ENCODE measurements at regions not wholly inside any gene's neighbourhood (a gene's known extent, or its start where the extent isn't known, plus 50 kb on each side); places are given as distances from the start of the nearest gene placed in this dataset.

DNA sequence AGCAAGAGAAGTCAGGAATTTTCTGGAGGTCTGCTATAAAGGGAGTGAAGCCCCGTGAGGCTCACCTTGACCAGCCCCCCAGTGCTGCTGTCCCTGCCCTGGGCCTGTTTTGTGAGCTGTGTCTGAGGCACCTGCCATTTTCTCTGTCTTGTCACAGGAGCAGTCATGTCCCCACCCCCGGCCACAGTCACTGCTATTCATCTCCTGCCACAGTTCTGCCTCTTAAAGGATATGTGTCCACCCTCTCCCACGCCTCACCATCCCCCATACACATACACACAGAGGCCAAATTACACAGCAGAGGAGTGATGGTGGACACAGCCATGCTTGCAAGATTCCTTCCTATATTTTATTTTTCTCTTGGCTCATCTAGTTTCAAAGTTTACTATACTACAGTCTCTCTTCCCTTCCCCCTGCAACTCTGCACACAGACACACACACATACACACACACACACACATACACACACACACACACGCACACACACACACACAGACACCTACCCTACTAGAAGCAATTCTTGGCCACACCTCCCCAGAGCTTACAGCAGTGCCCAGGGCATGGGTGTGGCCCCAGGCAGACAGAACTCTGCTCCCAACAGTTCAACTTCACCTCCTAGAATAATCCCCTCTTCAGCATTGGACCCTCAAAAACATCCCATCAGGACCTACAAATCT, 68.7 kb upstream of the TAB2 start:
- H3K27me3 ChIP-seq (ENCODE audit: control insufficient read depth, insufficient read depth, low read length, poor library complexity, severe bottlenecking): no peaks in the 10 kb centered on the region
- H3K9me3 ChIP-seq (ENCODE audit: control insufficient read depth, low read length): no peaks in the 10 kb centered on the region
- H3K4me3 ChIP-seq (ENCODE audit: insufficient read depth, low read depth, low read length): no peak overlapping the region
- no peaks in the 10 kb centered on the region for H3K4me1 ChIP-seq (ENCODE audit: control insufficient read depth, insufficient read depth, low read length)
- no peak overlapping the region for H3K27ac ChIP-seq (ENCODE audit: insufficient read depth, low read depth, low read length, poor library complexity, severe bottlenecking)
- no peaks in the 10 kb centered on the region for H3K36me3 ChIP-seq (ENCODE audit: control insufficient read depth, insufficient read depth, low read length)
- 73 to 78% methylated on average over 4 of the region's 4 CpGs for WGBS, 2 experiments

DNA sequence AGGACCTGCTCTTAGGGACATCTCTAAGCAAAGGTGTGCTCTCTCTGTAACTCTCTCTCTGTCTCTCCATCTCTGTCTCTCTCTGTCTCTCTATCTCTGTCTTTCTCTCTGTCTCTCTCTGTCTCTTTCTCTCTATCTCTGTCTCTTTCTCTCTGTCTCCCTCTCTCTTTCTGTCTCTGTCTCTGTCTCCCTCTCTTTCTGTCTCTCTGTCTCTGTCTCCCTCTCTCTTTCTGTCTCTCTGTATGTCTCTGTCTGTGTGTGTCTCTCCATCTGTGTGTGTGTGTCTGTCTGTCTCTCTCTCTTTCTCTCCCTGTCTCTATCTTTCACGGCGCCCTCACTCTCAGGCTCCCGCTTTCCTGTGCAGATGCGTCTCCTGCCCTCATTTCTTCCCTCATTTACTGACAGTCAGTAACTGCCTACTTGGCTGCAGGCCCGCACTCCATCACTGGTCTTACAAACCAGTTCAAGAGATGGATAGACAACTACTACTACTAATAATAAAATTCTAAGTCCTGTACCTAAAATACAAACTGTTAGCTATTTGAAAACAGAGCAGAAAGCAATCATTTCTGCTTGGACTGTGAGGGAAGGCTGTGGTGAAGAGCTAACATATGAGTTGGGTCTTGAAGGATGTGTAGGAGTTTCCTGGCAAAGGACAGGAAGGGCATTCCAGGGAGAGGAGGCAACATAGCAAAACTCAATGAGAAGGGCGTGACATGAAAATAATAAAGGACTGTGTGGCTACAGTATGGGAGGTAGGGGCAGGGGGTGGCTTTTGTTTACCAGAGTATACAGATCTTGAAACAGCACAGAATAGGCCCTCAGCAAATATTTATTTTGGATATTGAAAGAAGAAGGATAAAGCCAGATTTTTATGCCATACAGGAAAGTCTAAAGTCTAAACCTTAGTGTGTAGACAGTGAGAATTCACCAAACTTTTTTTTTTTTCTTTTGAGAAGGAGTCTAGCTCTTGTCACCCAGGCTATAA, 67.8 kb upstream of the TAB2 start:
- WGBS, 2 experiments: 94 to 97% methylated on average over 6 of the region's 6 CpGs
- H3K9me3 ChIP-seq (ENCODE audit: control insufficient read depth, low read length): no peaks in the 10 kb centered on the region
- no peak overlapping the region for H3K4me3 ChIP-seq (ENCODE audit: insufficient read depth, low read depth, low read length)
- no peaks in the 10 kb centered on the region for H3K36me3 ChIP-seq (ENCODE audit: control insufficient read depth, insufficient read depth, low read length)
- H3K27me3 ChIP-seq (ENCODE audit: control insufficient read depth, insufficient read depth, low read length, poor library complexity, severe bottlenecking): no peaks in the 10 kb centered on the region
- no peak overlapping the region for H3K27ac ChIP-seq (ENCODE audit: insufficient read depth, low read depth, low read length, poor library complexity, severe bottlenecking)
- no peaks in the 10 kb centered on the region for H3K4me1 ChIP-seq (ENCODE audit: control insufficient read depth, insufficient read depth, low read length)

GRCh38 chr6:149250951-149251350, 66.6 kb upstream of the TAB2 start:
- Histone ChIP-seq H3K4me1 (ENCODE audit: control insufficient read depth, insufficient read depth, low read length) (no peaks in the 10 kb centered on the region), H3K27ac (ENCODE audit: insufficient read depth, low read depth, low read length, poor library complexity, severe bottlenecking) (no peak overlapping the region), H3K4me3 (ENCODE audit: insufficient read depth, low read depth, low read length) (no peak overlapping the region), H3K27me3 (ENCODE audit: control insufficient read depth, insufficient read depth, low read length, poor library complexity, severe bottlenecking) (no peaks in the 10 kb centered on the region), H3K36me3 (ENCODE audit: control insufficient read depth, insufficient read depth, low read length) (no peaks in the 10 kb centered on the region), H3K9me3 (ENCODE audit: control insufficient read depth, low read length) (no peaks in the 10 kb centered on the region)
- WGBS, 2 experiments: 92 to 94% methylated on average over 7 to 8 of the region's 8 CpGs

DNA sequence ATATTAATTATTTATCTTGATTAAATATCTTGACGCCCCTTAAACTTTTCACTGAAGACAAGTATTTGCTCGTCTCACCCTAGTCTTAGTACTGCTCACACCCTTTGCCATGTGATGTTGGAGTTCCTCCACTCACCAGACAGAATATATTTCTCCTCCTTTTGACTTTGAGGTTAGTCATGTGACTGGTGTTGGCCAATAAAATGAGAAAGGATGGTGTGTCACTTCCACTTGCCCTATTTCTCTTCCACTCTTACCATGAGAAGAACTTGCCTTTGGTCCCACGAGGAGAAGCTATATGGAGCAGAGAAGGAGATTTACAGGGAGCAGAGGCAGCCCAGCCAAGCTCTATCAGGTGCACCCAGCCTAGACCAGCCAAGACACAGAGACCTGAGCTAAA, 64.9 kb upstream of the TAB2 start:
- H3K4me3 ChIP-seq (ENCODE audit: insufficient read depth, low read depth, low read length): no peak overlapping the region
- H3K9me3 ChIP-seq (ENCODE audit: control insufficient read depth, low read length): no peaks in the 10 kb centered on the region
- no peak overlapping the region for H3K27ac ChIP-seq (ENCODE audit: insufficient read depth, low read depth, low read length, poor library complexity, severe bottlenecking)
- no peaks in the 10 kb centered on the region for H3K36me3 ChIP-seq (ENCODE audit: control insufficient read depth, insufficient read depth, low read length)
- H3K4me1 ChIP-seq (ENCODE audit: control insufficient read depth, insufficient read depth, low read length): no peaks in the 10 kb centered on the region
- WGBS, 2 experiments: 75% methylated on average over 3 of the region's 3 CpGs
- H3K27me3 ChIP-seq (ENCODE audit: control insufficient read depth, insufficient read depth, low read length, poor library complexity, severe bottlenecking): no peaks in the 10 kb centered on the region

DNA sequence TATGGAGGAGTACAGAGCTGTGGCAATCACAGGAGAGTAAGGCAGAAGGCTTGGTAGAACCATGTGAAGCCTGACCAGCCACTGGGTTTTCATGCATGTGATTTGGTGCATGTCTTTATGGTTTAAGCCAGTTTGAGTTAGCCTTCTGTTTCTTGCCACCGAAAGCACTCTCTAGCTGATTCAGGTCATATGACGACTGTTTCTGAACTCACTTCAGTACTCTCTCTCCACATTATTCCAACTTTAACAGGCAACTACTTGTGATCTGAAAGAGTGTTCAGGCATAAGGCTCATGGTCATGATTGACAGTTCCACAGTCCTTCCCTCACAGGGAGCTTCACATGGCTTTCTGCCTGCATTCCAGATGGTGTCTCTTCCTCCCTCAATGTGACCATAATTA, 63.3 kb upstream of the TAB2 start:
- H3K27me3 ChIP-seq (ENCODE audit: control insufficient read depth, insufficient read depth, low read length, poor library complexity, severe bottlenecking): no peaks in the 10 kb centered on the region
- 90 to 92% methylated on average over 2 of the region's 2 CpGs for WGBS, 2 experiments

DNA sequence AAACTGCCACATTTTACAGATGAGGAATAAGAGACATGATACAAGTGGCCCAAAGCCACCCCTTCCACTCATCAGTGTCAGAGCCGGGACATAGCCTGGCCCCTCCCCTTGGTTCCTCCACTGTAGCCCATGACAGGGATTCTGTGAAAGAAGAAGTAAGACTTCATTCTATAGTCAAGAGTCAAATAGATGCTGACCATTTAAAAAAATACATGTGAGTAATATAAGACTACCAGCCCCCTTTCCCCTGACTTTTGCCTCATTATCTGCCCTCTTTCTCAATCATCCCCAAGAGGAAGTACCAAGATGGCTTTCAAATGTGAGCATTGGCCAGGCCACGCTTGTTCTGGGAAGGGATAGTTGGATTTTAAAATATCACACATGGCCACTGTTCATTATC, 57.8 kb upstream of the TAB2 start:
- Histone ChIP-seq H3K36me3 (ENCODE audit: control insufficient read depth, insufficient read depth, low read length) (no peaks in the 10 kb centered on the region), H3K27ac (ENCODE audit: insufficient read depth, low read depth, low read length, poor library complexity, severe bottlenecking) (no peak overlapping the region), H3K4me3 (ENCODE audit: insufficient read depth, low read depth, low read length) (no peak overlapping the region), H3K4me1 (ENCODE audit: control insufficient read depth, insufficient read depth, low read length) (peaks cover 7% of the 10 kb centered on the region), H3K27me3 (ENCODE audit: control insufficient read depth, insufficient read depth, low read length, poor library complexity, severe bottlenecking) (no peaks in the 10 kb centered on the region), H3K9me3 (ENCODE audit: control insufficient read depth, low read length) (no peaks in the 10 kb centered on the region)
- 89 to 92% methylated on average over 1 to 2 of the region's 2 CpGs for WGBS, 2 experiments

More for the DNA sequence above, 63.3 kb upstream of the TAB2 start:
- Histone ChIP-seq H3K4me1 (ENCODE audit: control insufficient read depth, insufficient read depth, low read length) (no peaks in the 10 kb centered on the region), H3K36me3 (ENCODE audit: control insufficient read depth, insufficient read depth, low read length) (no peaks in the 10 kb centered on the region), H3K9me3 (ENCODE audit: control insufficient read depth, low read length) (no peaks in the 10 kb centered on the region), H3K4me3 (ENCODE audit: insufficient read depth, low read depth, low read length) (no peak overlapping the region), H3K27ac (ENCODE audit: insufficient read depth, low read depth, low read length, poor library complexity, severe bottlenecking) (no peak overlapping the region)

DNA sequence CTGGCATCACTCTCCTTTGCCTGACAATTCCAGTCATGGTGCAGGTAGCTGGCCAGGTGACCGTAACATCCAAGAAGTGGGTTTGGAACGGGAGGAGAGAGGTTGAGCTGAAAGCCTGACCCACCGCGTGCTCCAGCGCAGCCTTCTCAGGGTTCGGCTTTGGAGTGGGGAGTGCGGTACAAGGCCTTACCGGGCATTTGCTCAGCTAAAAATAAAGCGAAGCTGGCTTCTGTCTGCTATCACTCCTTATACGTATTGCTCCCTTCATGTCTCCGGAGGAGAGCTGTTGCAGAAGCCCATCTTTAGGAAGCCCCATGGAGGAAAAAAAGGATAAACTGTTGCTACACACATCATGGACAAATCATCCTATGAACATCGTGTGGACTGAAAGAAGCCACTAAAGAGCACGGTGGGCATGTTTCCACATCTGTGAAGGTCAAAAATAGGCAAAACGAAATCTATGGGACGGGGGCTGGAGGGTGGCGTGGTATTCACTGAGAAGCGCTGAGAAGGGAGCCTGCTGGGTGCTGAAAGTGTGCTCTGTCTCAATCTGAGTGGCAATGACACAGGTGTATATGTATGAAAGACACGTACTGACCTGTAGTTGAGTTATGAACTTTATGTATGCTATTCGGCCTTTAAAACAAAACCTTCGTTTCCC, 57.2 kb upstream of the TAB2 start:
- Histone ChIP-seq H3K9me3 (ENCODE audit: control insufficient read depth, low read length) (no peaks in the 10 kb centered on the region), H3K4me1 (ENCODE audit: control insufficient read depth, insufficient read depth, low read length) (peaks cover 7% of the 10 kb centered on the region), H3K27me3 (ENCODE audit: control insufficient read depth, insufficient read depth, low read length, poor library complexity, severe bottlenecking) (no peaks in the 10 kb centered on the region), H3K27ac (ENCODE audit: insufficient read depth, low read depth, low read length, poor library complexity, severe bottlenecking) (no peak overlapping the region), H3K4me3 (ENCODE audit: insufficient read depth, low read depth, low read length) (no peak overlapping the region), H3K36me3 (ENCODE audit: control insufficient read depth, insufficient read depth, low read length) (no peaks in the 10 kb centered on the region)
- WGBS, 2 experiments: 94 to 96% methylated on average over 18 to 20 of the region's 20 CpGs

GRCh38 chr6:149261364-149262040, 56.0 kb upstream of the TAB2 start:
- no peaks in the 10 kb centered on the region for H3K9me3 ChIP-seq (ENCODE audit: control insufficient read depth, low read length)
- H3K27me3 ChIP-seq (ENCODE audit: control insufficient read depth, insufficient read depth, low read length, poor library complexity, severe bottlenecking): no peaks in the 10 kb centered on the region
- no peak overlapping the region for H3K27ac ChIP-seq (ENCODE audit: insufficient read depth, low read depth, low read length, poor library complexity, severe bottlenecking)
- H3K36me3 ChIP-seq (ENCODE audit: control insufficient read depth, insufficient read depth, low read length): no peaks in the 10 kb centered on the region
- H3K4me1 ChIP-seq (ENCODE audit: control insufficient read depth, insufficient read depth, low read length): peaks cover 7% of the 10 kb centered on the region
- H3K4me3 ChIP-seq (ENCODE audit: insufficient read depth, low read depth, low read length): no peak overlapping the region
- 71 to 89% methylated on average over 3 to 4 of the region's 4 CpGs for WGBS, 2 experiments

DNA sequence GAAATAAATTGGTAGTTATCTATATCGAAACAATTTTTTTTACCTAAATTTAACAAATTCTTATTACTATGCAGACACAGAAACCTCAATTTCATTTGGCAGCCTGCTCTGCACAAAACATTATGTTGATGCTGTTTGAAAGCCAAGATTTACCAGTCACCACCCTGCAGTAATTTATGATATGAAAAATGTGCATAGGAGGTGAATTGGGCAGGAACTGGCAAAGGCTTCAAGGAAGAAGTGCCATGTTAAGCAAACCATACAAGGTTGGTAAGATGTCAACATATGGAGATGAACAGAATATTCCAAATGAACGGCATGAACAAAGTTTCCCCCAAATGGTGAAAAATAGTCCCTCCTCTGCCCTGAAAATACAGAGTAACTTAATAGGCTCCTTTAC, 54.2 kb upstream of the TAB2 start:
- H3K9me3 ChIP-seq (ENCODE audit: control insufficient read depth, low read length): no peaks in the 10 kb centered on the region
- no peak overlapping the region for H3K27ac ChIP-seq (ENCODE audit: insufficient read depth, low read depth, low read length, poor library complexity, severe bottlenecking)
- H3K27me3 ChIP-seq (ENCODE audit: control insufficient read depth, insufficient read depth, low read length, poor library complexity, severe bottlenecking): no peaks in the 10 kb centered on the region
- H3K4me1 ChIP-seq (ENCODE audit: control insufficient read depth, insufficient read depth, low read length): peaks cover 7% of the 10 kb centered on the region
- no peaks in the 10 kb centered on the region for H3K36me3 ChIP-seq (ENCODE audit: control insufficient read depth, insufficient read depth, low read length)
- no peak overlapping the region for H3K4me3 ChIP-seq (ENCODE audit: insufficient read depth, low read depth, low read length)
- WGBS, 2 experiments: 86 to 100% methylated on average over 1 of the region's 2 CpGs

Data from ectodermal cell (in vitro differentiated cells).